Activated B cell treated with CpG ODN at 0.5 μM for 24 hours (primary cell): ENCODE measurements at regions not wholly inside any gene's neighbourhood (a gene's known extent, or its start where the extent isn't known, plus 50 kb on each side); places are given as distances from the start of the nearest gene placed in this dataset.

Experiments used
- ATAC-seq: fragments of 200-7000 bp; cut with Tn5 transposase; one replicate; pipeline ENCODE4 v1.10.0; 2021; ENCODE audit warnings: low read depth, mild to moderate bottlenecking, moderate library complexity
- CTCF ChIA-PET: fragments of 350-600 bp; sonication (Branson Sonifier 250); formaldehyde crosslinking; loops from one replicate; lab custom pipeline; 2021; ENCODE audit warnings: antibody characterized with exemption; lab: Charles Lee
- POLR2A ChIA-PET: fragments of 350-600 bp; sonication (Branson Sonifier 250); formaldehyde crosslinking; loops from one replicate; lab custom pipeline; 2021; ENCODE audit warnings: antibody characterized with exemption; lab: Charles Lee
- DNase-seq: peaks from one replicate; pipeline ENCODE4 v3.0.0; 2022
- H3K27ac Mint-ChIP-seq: one replicate; pipeline ENCODE4 v1.8.0; 2020; ENCODE audit warnings: mixed read lengths
- H3K27me3 Mint-ChIP-seq: one replicate; pipeline ENCODE4 v1.8.0; 2021; ENCODE audit warnings: mixed read lengths
- H3K36me3 Mint-ChIP-seq: one replicate; pipeline ENCODE4 v1.8.0; 2021; ENCODE audit warnings: low read depth, mixed read lengths
- H3K4me1 Mint-ChIP-seq: one replicate; pipeline ENCODE4 v1.8.0; 2021; ENCODE audit warnings: mixed read lengths
- H3K4me3 Mint-ChIP-seq: one replicate; pipeline ENCODE4 v1.8.0; 2020; ENCODE audit warnings: mild to moderate bottlenecking, mixed read lengths
- H3K9me3 Mint-ChIP-seq: one replicate; pipeline ENCODE4 v1.8.0; 2020; ENCODE audit warnings: mixed read lengths
- CTCF ChIP-seq: fragments of 200-600 bp; IDR thresholded peaks from one replicate; pipeline ENCODE4 v1.8.0; 2022; ENCODE audit warnings: antibody characterized with exemption, mild to moderate bottlenecking
- intact Hi-C: fragments of 100-400 bp; cut with micrococcal nuclease; formaldehyde crosslinking; loops from one replicate; pipeline ENCODE4 v1.15.1; 2024

DNA sequence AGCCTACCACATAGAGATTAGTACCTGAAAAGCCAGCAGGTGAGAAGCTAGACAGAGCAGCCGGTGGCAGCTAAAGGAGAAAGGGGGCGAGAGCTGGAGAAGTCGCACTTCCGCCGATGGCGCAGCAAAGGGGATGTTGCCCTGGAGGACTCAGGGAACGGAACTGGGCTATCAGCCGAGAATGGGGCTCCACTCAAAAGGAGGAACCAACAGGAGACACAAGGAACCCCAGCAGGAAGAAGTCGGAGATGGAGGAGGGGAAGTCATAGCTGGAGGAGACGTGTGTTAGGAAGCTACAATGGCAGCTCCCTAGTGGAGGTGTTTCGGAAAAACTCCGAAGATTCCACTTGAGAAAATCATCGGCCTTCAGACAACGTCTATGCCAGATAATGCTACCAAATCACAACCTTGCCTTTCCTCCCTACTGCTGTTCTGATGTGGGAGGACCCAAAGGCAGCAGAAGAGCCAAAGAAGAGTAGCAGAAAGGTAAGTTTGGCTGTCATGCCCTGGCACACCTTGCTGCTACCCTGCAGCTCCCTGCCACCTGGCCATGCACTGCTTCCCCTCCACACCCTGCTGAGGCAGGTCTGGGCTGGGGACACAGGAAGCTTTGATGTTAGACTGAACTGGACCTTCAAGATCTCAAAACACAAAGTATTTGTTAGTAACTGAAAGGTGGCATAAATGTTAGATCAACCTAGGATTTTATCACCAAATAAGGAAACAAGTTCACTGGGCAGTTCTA lies 127.9 kb downstream of the DLEU7 start:
- ChIA-PET CTCF (no interaction called here), POLR2A (interaction anchor here (0.6 kb wide), 1 partner anchor 1069 kb away, joined by 7 read pairs; no protein-coding TSS in a partner anchor)
- no peaks in the 10 kb centered on the region for H3K36me3 Mint-ChIP-seq
- H3K27ac Mint-ChIP-seq = no peak overlapping the region
- TF ChIP-seq CTCF = no peak
- H3K27me3 Mint-ChIP-seq = no peaks in the 10 kb centered on the region
- H3K4me3 Mint-ChIP-seq = no peak overlapping the region
- ATAC-seq (no peak), DNase-seq (no peak)
- peaks cover 30% of the 10 kb centered on the region for H3K4me1 Mint-ChIP-seq
- intact Hi-C loops = loop anchor here (2.0 kb wide), 1 partner anchor 13 kb away; no protein-coding TSS in a partner anchor
- no peaks in the 10 kb centered on the region for H3K9me3 Mint-ChIP-seq

DNA sequence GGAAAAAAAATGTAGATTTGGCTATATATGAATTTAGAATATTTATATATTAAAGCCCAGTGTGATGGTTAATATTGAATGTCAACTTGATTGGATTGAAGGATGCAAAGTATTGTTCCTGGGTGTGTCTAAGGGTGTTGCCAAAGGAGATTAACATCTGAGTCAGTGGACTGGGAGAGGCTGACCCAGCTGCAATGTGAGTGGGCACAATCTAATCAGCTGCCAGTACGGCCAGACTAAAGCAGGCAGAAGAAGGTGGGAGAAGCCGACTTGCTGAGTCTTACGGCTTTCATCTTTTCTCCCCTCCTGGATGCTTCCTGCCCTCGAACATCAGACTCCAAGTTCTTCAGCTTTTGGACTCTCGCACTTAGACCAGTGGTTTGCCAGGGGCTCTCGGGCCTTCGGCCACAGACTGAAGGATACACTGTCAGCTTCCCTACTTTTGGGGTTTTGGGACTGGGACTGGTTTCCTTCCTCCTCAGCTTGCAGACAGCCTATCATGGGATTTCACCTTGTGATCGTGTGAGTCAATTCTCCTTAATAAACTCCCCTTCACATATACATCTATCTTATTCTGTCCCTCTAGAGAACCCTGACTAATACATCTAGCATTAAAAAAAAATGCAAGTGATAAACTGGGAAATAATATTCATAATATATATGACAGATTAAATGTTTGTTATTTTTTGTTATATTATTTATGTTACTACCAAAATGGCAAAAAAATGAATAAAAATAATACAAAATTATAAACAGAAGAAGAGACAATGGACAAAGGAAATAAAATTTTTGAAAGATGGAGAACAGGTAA lies 122.4 kb downstream of the DLEU7 start:
- H3K27me3 Mint-ChIP-seq = no peaks in the 10 kb centered on the region
- intact Hi-C loops = no loop called here
- ATAC-seq (no peak), DNase-seq (no peak)
- H3K4me3 Mint-ChIP-seq = no peak overlapping the region
- H3K36me3 Mint-ChIP-seq = no peaks in the 10 kb centered on the region
- CTCF ChIA-PET = no interaction called here
- no peak for TF ChIP-seq CTCF
- peaks cover 18% of the 10 kb centered on the region for H3K4me1 Mint-ChIP-seq
- POLR2A ChIA-PET = no interaction called here
- no peak overlapping the region for H3K27ac Mint-ChIP-seq
- H3K9me3 Mint-ChIP-seq = no peaks in the 10 kb centered on the region

DNA sequence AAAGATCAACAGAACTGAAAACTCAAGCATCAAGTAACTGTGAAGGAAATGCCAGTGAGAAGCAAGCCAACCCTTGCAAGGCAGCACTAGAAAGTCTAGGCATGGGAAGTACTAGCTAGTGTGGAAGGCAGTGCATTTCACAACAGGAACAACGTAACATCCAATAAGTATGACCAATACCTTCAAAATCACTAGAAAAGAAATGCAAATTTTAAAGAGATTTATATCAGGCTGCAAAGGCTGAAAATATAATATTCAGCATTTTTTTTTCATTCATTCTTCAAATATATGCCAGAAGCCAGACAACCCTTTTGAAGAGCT lies 121.9 kb downstream of the DLEU7 start:
- TF ChIP-seq CTCF = no peak
- ATAC-seq = no peak

GRCh38 chr13:50722440-50723125 lies 120.9 kb downstream of the DLEU7 start:
- Mint-ChIP-seq H3K27me3 (no peaks in the 10 kb centered on the region), H3K36me3 (no peaks in the 10 kb centered on the region), H3K4me1 (peaks cover 32% of the 10 kb centered on the region), H3K9me3 (no peaks in the 10 kb centered on the region), H3K4me3 (no peak overlapping the region), H3K27ac (no peak overlapping the region)
- ATAC-seq (no peak), DNase-seq (no peak)
- ChIA-PET CTCF (no interaction called here), POLR2A (no interaction called here)
- intact Hi-C loops = no loop called here
- TF ChIP-seq CTCF = no peak

More for the DNA sequence above, 121.9 kb downstream of the DLEU7 start:
- POLR2A ChIA-PET = no interaction called here
- DNase-seq = no peak
- no peaks in the 10 kb centered on the region for H3K9me3 Mint-ChIP-seq
- H3K4me1 Mint-ChIP-seq = peaks cover 24% of the 10 kb centered on the region
- no peaks in the 10 kb centered on the region for H3K36me3 Mint-ChIP-seq
- CTCF ChIA-PET = no interaction called here
- intact Hi-C loops = no loop called here
- no peak overlapping the region for H3K27ac Mint-ChIP-seq
- H3K4me3 Mint-ChIP-seq = no peak overlapping the region
- no peaks in the 10 kb centered on the region for H3K27me3 Mint-ChIP-seq

GRCh38 chr13:50724438-50724837 lies 119.1 kb downstream of the DLEU7 start:
- ChIA-PET POLR2A (no interaction called here), CTCF (no interaction called here)
- no peak overlapping the region for H3K27ac Mint-ChIP-seq
- H3K36me3 Mint-ChIP-seq = no peaks in the 10 kb centered on the region
- H3K4me3 Mint-ChIP-seq = peak overlapping the region; percentile 29
- H3K9me3 Mint-ChIP-seq = no peaks in the 10 kb centered on the region
- no peaks in the 10 kb centered on the region for H3K27me3 Mint-ChIP-seq
- no peak for TF ChIP-seq CTCF
- no peak for DNase-seq
- intact Hi-C loops = no loop called here
- ATAC-seq = no peak
- H3K4me1 Mint-ChIP-seq = peaks cover 36% of the 10 kb centered on the region
